IPS-20b (cell line): ENCODE measurements at regions not wholly inside any gene's neighbourhood (a gene's known extent, or its start where the extent isn't known, plus 50 kb on each side); places are given as distances from the start of the nearest gene placed in this dataset.
"Not testable (repeated sequence)": the region's sequence is repeated elsewhere in the genome, so short reads cannot be mapped to it uniquely, and the experiment has no call there.

ENCODE experiments used
- H3K27ac ChIP-seq: one replicate; pipeline ENCODE4 v1.5.1; 2013; ENCODE audit warnings: low read length
- H3K27me3 ChIP-seq: 2 replicates; pipeline ENCODE4 v1.6.1; 2013; ENCODE audit warnings: mild to moderate bottlenecking, low read length, inconsistent platforms; ENCODE audit not compliant: insufficient read depth
- H3K36me3 ChIP-seq: 2 replicates; pipeline ENCODE4 v1.6.1; 2013; ENCODE audit warnings: low read depth, mild to moderate bottlenecking, inconsistent platforms, low read length, moderate library complexity; ENCODE audit not compliant: insufficient read depth
- H3K4me1 ChIP-seq: 2 replicates; pipeline ENCODE4 v1.6.1; 2013; ENCODE audit warnings: mild to moderate bottlenecking, control low read depth, inconsistent platforms, low read length, moderate library complexity; ENCODE audit not compliant: insufficient read depth
- H3K4me3 ChIP-seq: 2 replicates; pipeline ENCODE4 v1.5.1; 2013; ENCODE audit warnings: mild to moderate bottlenecking, low read length, inconsistent platforms
- H3K9ac ChIP-seq: 2 replicates; pipeline ENCODE4 v1.6.1; 2013; ENCODE audit warnings: low read depth, mild to moderate bottlenecking, inconsistent platforms, low read length, moderate library complexity
- H3K9me3 ChIP-seq: 2 replicates; pipeline ENCODE4 v1.6.1; 2013; ENCODE audit warnings: mild to moderate bottlenecking, low read depth, low read length, inconsistent platforms; ENCODE audit not compliant: insufficient read depth

DNA sequence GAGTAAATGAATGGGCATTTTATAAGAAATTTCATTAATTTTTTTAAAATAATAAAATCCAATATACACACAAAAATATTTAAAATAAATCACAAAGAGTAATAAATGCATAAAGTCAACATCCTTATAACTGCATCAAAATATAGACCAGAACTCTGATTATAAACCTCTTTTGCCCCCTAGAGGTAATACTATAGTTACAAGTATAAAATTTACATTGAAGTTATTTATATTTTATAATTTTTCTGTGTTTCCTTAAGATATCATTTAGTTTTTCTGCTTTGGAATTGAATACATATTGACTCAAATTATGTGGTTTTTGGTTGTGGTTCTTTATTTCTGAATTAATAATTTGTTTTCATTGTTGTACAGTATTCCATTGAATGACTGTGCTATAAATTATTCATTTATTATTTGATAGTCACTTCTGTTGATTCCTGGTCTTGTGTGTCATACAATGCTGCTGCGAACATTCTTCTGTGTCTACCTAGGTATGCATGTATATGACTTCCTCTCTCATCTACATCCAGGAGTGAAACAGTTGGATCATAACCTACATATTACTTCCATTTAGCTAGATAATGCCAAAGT lies 673.6 kb downstream of the IPMK start:
- no peaks in the 10 kb centered on the region for H3K36me3 ChIP-seq
- H3K4me3 ChIP-seq = no peak overlapping the region
- no peaks in the 10 kb centered on the region for H3K27me3 ChIP-seq
- no peak overlapping the region for H3K9ac ChIP-seq
- H3K4me1 ChIP-seq = no peaks in the 10 kb centered on the region
- H3K27ac ChIP-seq = no peak overlapping the region
- H3K9me3 ChIP-seq = no peaks in the 10 kb centered on the region

DNA sequence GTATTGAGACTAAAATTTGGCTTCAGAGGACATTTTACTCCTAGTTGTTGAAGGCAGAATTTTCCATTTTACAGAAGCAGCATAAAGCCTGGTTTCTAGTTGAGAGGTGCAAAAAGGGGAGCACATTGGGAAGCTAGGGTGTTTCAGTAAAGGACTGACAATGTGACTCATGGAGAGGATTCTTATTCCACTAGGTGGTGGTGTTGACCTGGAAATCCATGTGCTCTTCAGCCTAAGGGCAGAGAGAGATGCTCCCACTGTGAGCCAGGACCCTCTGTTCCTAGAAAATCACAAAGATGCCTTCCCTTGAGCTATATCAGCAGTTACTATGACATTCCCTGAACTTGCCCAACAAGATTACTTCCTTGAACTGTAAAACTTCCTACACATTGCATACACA lies 687.8 kb downstream of the IPMK start:
- Histone ChIP-seq H3K4me1 (no peaks in the 10 kb centered on the region), H3K27me3 (no peaks in the 10 kb centered on the region), H3K4me3 (no peak overlapping the region), H3K9me3 (peaks cover 23% of the 10 kb centered on the region), H3K27ac (no peak overlapping the region), H3K9ac (no peak overlapping the region), H3K36me3 (no peaks in the 10 kb centered on the region)

DNA sequence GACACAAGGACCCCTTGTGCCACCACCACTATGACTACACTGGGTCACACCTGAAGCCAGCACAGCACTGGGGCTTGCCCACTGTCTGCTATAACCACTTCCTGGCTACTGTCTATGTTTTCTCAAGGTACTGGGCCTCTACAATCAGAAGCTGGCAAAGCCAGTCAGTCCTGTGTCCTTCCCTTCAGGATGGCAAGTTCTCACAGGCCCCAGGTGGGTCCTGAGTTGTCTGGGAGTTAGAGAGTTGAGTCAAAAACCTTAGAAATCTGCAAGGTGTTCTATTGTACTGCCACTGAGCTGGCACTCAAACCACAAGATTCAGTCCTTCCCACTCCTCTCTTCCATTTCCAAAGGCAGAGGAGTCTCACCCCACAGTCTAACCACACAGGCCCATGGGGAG lies 705.5 kb downstream of the IPMK start:
- H3K4me3 ChIP-seq = no peak overlapping the region
- no peaks in the 10 kb centered on the region; the same call in 1 of the 2 replicates for H3K9me3 ChIP-seq
- H3K27ac ChIP-seq = no peak overlapping the region
- H3K36me3 ChIP-seq = no peaks in the 10 kb centered on the region
- H3K4me1 ChIP-seq = no peaks in the 10 kb centered on the region
- no peaks in the 10 kb centered on the region for H3K27me3 ChIP-seq
- H3K9ac ChIP-seq = no peak overlapping the region

DNA sequence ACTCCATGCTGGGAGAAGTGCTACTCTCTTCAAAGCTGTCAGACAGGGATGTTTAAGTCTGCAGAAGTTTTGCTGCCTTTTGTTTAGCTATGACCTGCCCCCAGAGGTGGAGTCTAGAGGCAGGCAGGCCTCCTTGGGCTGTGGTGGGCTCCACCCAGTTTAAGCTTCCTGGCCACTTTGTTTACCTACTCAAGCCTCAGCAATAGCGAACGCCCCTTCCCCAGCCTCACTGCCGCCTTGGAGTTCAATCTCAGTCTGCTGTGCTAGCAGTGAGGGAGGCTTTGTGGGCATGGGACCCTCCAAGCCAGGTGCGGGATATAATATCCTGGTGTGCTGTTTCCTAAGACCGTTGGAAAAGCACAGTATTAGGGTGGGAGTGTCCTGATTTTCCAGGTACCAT lies 715.9 kb downstream of the IPMK start:
- not testable (repeated sequence) for H3K27me3 ChIP-seq, H3K9ac ChIP-seq, H3K36me3 ChIP-seq, H3K4me3 ChIP-seq, H3K27ac ChIP-seq, H3K4me1 ChIP-seq
- H3K9me3 ChIP-seq = peaks cover 22% of the 10 kb centered on the region

DNA sequence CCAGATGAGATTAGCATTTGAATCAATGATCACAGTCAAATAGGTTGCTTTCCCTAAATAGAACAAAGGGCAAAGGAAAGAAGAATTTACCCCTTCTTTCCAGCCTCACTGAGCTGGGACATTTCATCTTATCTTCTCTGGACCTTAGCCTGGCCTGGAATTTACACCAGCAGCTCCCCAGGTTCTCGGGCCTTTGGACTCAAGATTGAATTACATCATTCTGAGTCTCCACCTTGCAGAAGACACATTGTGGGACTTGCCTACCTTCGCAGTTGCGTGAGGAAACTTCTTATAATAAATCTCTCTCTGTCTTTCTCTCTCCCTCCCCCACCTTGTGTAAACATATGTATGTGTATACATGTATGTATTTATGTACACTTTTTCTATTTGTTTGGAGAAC lies 732.4 kb downstream of the IPMK start:
- Histone ChIP-seq H3K4me3 (no peak overlapping the region), H3K9ac (no peak overlapping the region), H3K27ac (no peak overlapping the region), H3K4me1 (no peaks in the 10 kb centered on the region), H3K36me3 (no peaks in the 10 kb centered on the region), H3K27me3 (no peaks in the 10 kb centered on the region), H3K9me3 (no peaks in the 10 kb centered on the region)

DNA sequence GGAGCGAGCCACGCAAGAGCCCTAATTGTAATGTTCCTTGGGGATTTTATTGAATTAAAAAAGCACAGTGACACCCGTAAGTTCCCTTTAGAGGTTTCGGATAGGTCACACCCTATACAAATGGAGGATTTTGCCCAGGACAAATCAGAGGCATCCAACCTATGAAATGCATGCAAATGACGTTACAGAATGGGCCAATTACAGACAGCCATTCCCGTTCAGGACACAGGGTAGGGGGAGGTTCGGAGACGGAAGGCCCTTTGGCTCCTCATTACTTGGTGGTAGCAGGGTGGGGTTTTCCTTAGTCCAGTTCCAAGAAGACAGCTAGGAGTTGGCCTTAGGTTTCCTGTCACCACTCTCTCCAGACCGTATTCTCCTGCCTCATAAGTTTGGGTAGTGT lies 754.1 kb downstream of the IPMK start:
- Histone ChIP-seq H3K4me3 (no peak overlapping the region), H3K4me1 (no peaks in the 10 kb centered on the region), H3K27me3 (no peaks in the 10 kb centered on the region), H3K9me3 (no peaks in the 10 kb centered on the region), H3K36me3 (no peaks in the 10 kb centered on the region), H3K27ac (no peak overlapping the region), H3K9ac (no peak overlapping the region)

DNA sequence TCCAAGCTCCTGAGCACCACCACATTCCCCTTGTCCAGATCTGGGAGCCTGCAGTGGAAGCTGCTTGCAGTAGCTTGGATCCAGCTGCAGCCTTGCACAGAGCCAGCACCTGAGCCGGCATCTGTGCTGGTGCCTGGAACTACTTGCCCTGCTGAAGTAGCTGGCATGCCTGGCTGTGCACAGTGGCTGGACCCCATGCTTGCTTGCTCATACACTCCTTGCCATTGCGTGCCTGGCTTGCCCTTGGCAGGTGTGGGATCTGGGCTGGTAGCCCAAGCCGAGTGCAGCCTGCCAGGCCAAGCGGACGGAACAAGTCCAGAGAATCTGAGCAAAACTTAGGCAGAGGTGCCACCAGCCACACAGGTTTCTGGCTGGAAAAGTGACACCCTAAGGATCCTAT lies 759.9 kb downstream of the IPMK start:
- Histone ChIP-seq H3K9me3 (peaks cover 12% of the 10 kb centered on the region; the same call in 1 of the 2 replicates), H3K27me3 (no peaks in the 10 kb centered on the region), H3K36me3 (no peaks in the 10 kb centered on the region), H3K4me3 (no peak overlapping the region), H3K4me1 (no peaks in the 10 kb centered on the region), H3K27ac (no peak overlapping the region), H3K9ac (no peak overlapping the region)

DNA sequence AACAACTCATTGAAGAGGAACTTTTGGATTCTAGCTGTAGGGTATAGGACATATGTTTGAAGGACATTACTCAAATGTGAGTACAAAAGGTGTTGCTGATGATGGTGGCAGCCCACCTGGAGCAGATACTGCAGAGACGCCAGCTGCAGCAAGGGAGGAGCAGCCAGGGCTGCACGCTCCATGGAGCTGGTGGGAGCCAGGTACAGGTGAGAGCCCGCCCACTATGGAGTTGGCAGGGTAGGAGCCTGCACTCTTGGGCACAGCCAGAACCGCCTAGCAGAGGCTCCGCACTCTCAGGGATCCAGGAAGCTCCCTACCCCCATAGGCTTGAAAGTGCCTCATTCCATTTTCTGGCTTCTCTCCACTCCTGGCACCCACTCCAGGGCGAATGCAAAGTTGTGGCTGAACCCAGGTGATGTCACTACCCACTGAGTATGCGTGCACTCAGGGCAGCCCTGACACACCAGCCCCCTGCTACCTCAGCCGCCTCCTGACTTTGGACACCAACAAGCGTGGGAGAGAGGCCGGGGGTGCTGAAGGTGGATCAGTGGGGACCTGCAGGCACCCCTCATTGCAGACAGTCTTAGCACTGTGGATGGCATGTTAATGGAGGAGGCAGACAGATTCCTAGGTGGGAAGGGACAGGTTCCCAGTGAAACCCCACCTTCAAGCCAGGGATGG lies 761.1 kb downstream of the IPMK start:
- Histone ChIP-seq H3K27ac (no peak overlapping the region), H3K36me3 (no peaks in the 10 kb centered on the region), H3K4me1 (no peaks in the 10 kb centered on the region), H3K27me3 (no peaks in the 10 kb centered on the region), H3K9me3 (peaks cover 12% of the 10 kb centered on the region; the same call in 1 of the 2 replicates), H3K9ac (no peak overlapping the region), H3K4me3 (no peak overlapping the region)

DNA sequence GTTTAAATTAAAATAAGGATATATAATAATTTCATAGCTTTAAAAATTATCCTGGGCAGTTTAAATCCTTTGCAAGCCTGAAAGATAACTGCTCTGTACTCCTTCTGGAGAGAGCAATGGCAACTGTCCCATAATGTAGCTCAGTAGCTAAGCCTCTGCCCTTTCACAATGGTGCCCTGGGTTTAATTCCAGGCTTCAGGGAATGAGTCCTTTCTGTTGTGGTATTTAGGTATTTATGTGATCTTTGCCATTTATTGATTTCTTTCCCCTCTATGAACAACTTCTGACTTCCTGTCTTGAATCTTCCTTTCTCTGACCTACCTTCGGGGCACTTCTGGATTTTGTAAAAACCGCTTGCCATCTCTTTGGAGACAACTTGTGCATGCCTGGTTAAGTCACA lies 773.2 kb downstream of the IPMK start:
- H3K4me1 ChIP-seq = no peaks in the 10 kb centered on the region
- no peak overlapping the region for H3K9ac ChIP-seq
- H3K9me3 ChIP-seq = no peaks in the 10 kb centered on the region; the same call in 1 of the 2 replicates
- H3K27me3 ChIP-seq = no peaks in the 10 kb centered on the region
- H3K4me3 ChIP-seq = no peak overlapping the region
- H3K27ac ChIP-seq = no peak overlapping the region
- H3K36me3 ChIP-seq = no peaks in the 10 kb centered on the region

DNA sequence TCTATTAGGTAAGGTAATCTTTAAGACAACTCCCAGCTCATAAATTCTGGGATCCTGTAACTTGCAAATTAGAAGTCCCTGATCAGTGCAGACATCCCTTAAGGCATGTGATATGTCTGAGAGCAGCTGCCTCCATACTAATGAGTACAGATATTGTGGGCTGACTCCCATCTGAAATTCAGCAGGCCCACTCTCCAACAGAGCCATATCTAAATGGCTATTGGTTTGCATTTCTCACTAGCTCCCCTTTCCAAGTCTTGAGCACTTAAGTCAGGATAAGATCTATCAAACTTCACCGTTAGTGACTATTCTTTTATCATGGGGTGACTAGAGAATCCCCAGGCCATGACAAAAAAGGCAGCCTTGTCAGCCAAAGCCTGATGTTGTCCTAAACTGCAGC lies 785.4 kb downstream of the IPMK start:
- Histone ChIP-seq H3K27ac (no peak overlapping the region), H3K9ac (no peak overlapping the region), H3K36me3 (no peaks in the 10 kb centered on the region), H3K9me3 (no peaks in the 10 kb centered on the region), H3K27me3 (no peaks in the 10 kb centered on the region), H3K4me3 (no peak overlapping the region), H3K4me1 (no peaks in the 10 kb centered on the region; the same call in 1 of the 2 replicates)

DNA sequence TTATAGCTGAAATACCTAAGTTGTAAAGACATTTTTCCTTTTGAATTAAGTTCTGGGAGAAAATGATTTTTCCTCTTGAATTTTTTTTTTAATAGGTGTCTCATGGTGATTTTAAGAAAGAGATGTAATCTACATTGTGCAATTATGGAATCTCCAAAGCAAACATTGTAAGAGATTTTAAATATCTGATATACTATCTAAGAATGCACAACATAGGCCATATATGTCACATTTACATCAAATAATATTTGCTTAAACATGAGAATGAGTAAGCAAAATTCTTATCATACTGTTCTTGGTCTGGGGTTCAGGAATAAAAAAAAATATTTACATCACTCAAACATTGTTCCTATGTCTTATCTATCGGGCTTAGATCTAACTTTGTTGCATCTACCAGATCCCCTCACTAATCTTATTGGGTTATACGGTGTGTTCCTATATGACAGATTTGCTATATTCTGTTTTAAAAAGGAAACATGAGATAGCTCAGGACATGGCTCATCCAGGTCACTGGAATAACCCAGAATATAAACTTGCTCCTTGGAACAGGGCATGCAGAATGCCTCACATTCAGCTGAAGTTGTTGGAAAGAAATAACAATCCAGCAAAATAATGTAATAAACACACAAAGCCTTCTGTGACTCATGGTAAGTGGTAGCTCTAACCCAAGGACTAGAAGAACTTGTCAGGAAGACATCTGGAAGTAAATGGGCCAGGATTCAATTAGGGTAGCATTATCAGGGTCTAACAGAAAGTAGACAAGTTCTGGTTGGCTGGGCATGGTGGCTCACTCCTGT lies 794.7 kb downstream of the IPMK start:
- no peaks in the 10 kb centered on the region for H3K36me3 ChIP-seq

DNA sequence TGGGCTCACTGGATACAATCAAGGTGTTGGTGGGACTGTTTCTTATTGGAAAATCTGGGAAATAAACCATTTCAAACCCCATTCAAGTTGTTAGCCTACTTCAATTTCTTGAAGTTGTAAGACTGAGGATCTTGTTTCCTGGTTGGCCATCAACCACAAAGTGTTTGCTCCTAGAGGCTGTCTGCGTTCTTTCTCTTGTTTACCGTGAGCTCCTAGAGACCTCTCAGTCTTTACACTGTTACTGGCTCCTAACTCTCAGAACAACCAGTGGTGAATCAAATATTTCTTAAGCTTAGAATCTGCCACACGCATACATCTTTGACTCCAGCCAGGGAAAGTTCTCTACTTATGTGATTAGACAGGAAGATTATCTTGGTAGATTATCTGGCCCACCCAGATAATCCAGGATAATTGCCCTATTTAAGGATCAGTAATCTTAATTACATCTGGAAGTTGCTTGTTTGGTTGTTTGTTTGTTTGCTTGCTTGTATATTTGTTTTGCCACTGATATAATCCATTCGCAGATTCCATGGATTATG lies 798.7 kb downstream of the IPMK start:
- H3K9ac ChIP-seq = no peak overlapping the region
- H3K4me3 ChIP-seq = no peak overlapping the region
- H3K4me1 ChIP-seq = no peaks in the 10 kb centered on the region
- H3K36me3 ChIP-seq = no peaks in the 10 kb centered on the region
- no peaks in the 10 kb centered on the region for H3K27me3 ChIP-seq
- H3K27ac ChIP-seq = no peak overlapping the region
- H3K9me3 ChIP-seq = no peaks in the 10 kb centered on the region

More for the DNA sequence above, 794.7 kb downstream of the IPMK start:
- Histone ChIP-seq H3K4me3 (no peak overlapping the region), H3K4me1 (no peaks in the 10 kb centered on the region), H3K9me3 (no peaks in the 10 kb centered on the region), H3K27me3 (no peaks in the 10 kb centered on the region), H3K9ac (no peak overlapping the region), H3K27ac (no peak overlapping the region)
